ENCODE measurements at regions not wholly inside any gene's neighbourhood (a gene's known extent, or its start where the extent isn't known, plus 50 kb on each side); places are given as distances from the start of the nearest gene placed in this dataset.

DNA sequence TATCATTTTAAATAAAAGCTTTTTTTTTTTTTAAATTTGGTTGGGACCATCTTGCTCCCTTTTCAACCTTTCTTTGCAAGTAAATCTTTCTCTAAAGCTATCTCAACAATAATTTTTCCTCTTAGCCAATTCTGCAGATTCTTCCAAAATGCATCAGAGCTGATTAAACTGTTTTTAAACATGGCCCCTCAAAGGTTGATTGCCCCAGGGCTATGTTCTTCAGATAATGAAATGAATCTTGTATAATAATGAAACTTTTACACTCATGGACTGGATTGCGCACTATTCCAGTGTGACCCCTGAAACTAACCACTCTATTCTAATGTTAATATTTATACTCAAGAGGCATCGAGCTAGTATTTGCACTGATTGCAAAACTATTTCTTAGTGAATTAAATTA, 222.8 kb upstream of the PRDM9 start:
- TF ChIP-seq, protein P1, sequence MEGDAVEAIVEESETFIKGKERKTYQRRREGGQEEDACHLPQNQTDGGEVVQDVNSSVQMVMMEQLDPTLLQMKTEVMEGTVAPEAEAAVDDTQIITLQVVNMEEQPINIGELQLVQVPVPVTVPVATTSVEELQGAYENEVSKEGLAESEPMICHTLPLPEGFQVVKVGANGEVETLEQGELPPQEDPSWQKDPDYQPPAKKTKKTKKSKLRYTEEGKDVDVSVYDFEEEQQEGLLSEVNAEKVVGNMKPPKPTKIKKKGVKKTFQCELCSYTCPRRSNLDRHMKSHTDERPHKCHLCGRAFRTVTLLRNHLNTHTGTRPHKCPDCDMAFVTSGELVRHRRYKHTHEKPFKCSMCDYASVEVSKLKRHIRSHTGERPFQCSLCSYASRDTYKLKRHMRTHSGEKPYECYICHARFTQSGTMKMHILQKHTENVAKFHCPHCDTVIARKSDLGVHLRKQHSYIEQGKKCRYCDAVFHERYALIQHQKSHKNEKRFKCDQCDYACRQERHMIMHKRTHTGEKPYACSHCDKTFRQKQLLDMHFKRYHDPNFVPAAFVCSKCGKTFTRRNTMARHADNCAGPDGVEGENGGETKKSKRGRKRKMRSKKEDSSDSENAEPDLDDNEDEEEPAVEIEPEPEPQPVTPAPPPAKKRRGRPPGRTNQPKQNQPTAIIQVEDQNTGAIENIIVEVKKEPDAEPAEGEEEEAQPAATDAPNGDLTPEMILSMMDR (IDR thresholded peaks at IDR 0.05), result no peak
- no peak for TF ChIP-seq ZFX (IDR thresholded peaks at IDR 0.05; ENCODE audit: borderline replicate concordance)

Measured in 22Rv1 (cell line).